Fibroblast of the aortic adventitia (primary cell): ENCODE measurements at regions not wholly inside any gene's neighbourhood (a gene's known extent, or its start where the extent isn't known, plus 50 kb on each side); places are given as distances from the start of the nearest gene placed in this dataset.

Experiments used
- DNase-seq: peaks from one replicate; pipeline ENCODE4 v3.0.0-alpha.2; 2010; ENCODE audit warnings: low read depth
- H3K4me3 ChIP-seq: 2 replicates; pipeline ENCODE4 v1.5.1; 2011; ENCODE audit warnings: low read depth, mild to moderate bottlenecking, control low read depth, low read length, moderate library complexity
- CTCF ChIP-seq: IDR thresholded peaks from 2 replicates; pipeline ENCODE4 v1.5.1; 2011; ENCODE audit warnings: mild to moderate bottlenecking, low read length, control low read depth, inconsistent platforms; ENCODE audit not compliant: insufficient read depth

GRCh38 chr2:12979066-12979465 is 262.3 kb downstream of the TRIB2 start:
- DNase-seq: no peak
- no peak overlapping the region for H3K4me3 ChIP-seq
- TF ChIP-seq CTCF: no peak

- TF ChIP-seq CTCF: no peak
- H3K4me3 ChIP-seq: no peak overlapping the region
- no peak for DNase-seq
Observed at GRCh38 chr2:12980817-12981216, 264.1 kb downstream of the TRIB2 start.

GRCh38 chr2:12982149-12982584 is 265.4 kb downstream of the TRIB2 start:
- peak; percentile 50 for DNase-seq
- no peak for TF ChIP-seq CTCF
- no peak overlapping the region for H3K4me3 ChIP-seq

GRCh38 chr2:12987246-12987645 is 270.5 kb downstream of the TRIB2 start:
- no peak for TF ChIP-seq CTCF
- H3K4me3 ChIP-seq: no peak overlapping the region
- no peak for DNase-seq

GRCh38 chr2:12988279-12988678 is 271.5 kb downstream of the TRIB2 start:
- H3K4me3 ChIP-seq: no peak overlapping the region
- no peak for TF ChIP-seq CTCF
- DNase-seq: no peak

GRCh38 chr2:12990523-12990922 is 273.8 kb downstream of the TRIB2 start:
- no peak overlapping the region for H3K4me3 ChIP-seq
- DNase-seq: peak; percentile 22
- TF ChIP-seq CTCF: peak; percentile 51

- H3K4me3 ChIP-seq: no peak overlapping the region
- no peak for DNase-seq
- no peak for TF ChIP-seq CTCF
Observed at GRCh38 chr2:12998685-12999084, 281.9 kb downstream of the TRIB2 start.
